GM12864 (cell line): ENCODE measurements at regions not wholly inside any gene's neighbourhood (a gene's known extent, or its start where the extent isn't known, plus 50 kb on each side); places are given as distances from the start of the nearest gene placed in this dataset.
"Not testable (repeated sequence)": the region's sequence is repeated elsewhere in the genome, so short reads cannot be mapped to it uniquely, and the experiment has no call there.

ENCODE experiments used
- DNase-seq: peaks from one replicate; pipeline ENCODE4 v3.0.0-alpha.2; 2011; ENCODE audit warnings: low read depth
- H3K4me3 ChIP-seq: 2 replicates; pipeline ENCODE4 v1.5.1; 2011; ENCODE audit warnings: mild to moderate bottlenecking, low read depth, low read length, control low read depth
- CTCF ChIP-seq: IDR thresholded peaks from 2 replicates; pipeline ENCODE4 v1.5.1; 2011; ENCODE audit warnings: low read depth, mild to moderate bottlenecking, moderate library complexity, low read length, control low read depth, inconsistent platforms; ENCODE audit errors: missing control alignments

- DNase-seq: no peak
- TF ChIP-seq CTCF: no peak
- H3K4me3 ChIP-seq: no peak overlapping the region
Observed at GRCh38 chr16:31676731-31677130, 149.0 kb downstream of the AHSP start.

GRCh38 chr16:31678649-31679325 lies 151.1 kb downstream of the AHSP start:
- no peak for DNase-seq
- TF ChIP-seq CTCF: no peak
- H3K4me3 ChIP-seq: no peak overlapping the region

- not testable (repeated sequence) for H3K4me3 ChIP-seq, DNase-seq
Observed at GRCh38 chr16:31689331-31689730, 161.6 kb downstream of the AHSP start.

GRCh38 chr16:31692338-31692737 lies 164.6 kb downstream of the AHSP start:
- not testable (repeated sequence) for H3K4me3 ChIP-seq, DNase-seq

- no peak overlapping the region for H3K4me3 ChIP-seq
- TF ChIP-seq CTCF: no peak
- no peak for DNase-seq
Observed at GRCh38 chr16:31693733-31694132, 166.0 kb downstream of the AHSP start.

- DNase-seq: no peak
- no peak overlapping the region for H3K4me3 ChIP-seq
- TF ChIP-seq CTCF: no peak
Observed at GRCh38 chr16:31694461-31694860, 166.8 kb downstream of the AHSP start.

GRCh38 chr16:31695667-31696066 lies 168.0 kb downstream of the AHSP start:
- no peak for TF ChIP-seq CTCF
- H3K4me3 ChIP-seq: no peak overlapping the region
- no peak for DNase-seq

GRCh38 chr16:31696968-31697743 lies 169.5 kb downstream of the AHSP start:
- peak; percentile 65 for TF ChIP-seq CTCF
- no peak overlapping the region for H3K4me3 ChIP-seq
- no peak for DNase-seq
